ENCODE measurements at regions not wholly inside any gene's neighbourhood (a gene's known extent, or its start where the extent isn't known, plus 50 kb on each side); places are given as distances from the start of the nearest gene placed in this dataset.

DNA sequence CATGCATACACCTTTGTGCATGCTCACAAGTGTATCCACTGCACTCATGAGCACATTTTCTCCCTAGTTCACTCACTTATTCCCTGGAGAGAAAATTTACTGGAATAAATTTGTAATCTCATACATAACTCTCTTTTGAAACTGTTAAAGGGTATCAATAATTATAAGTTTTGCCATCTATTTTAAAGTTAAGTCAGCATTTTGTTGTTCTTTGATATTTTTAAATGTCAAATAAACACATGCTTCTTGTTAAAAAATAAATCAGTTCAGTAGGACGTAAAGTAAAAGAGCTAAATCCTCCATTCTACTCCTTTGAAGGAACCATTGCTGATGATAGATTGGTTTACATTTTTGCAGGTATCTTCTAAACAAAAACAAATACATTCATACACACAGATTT lies 522.1 kb downstream of the NR4A2 start:
- TF ChIP-seq, protein P1, sequence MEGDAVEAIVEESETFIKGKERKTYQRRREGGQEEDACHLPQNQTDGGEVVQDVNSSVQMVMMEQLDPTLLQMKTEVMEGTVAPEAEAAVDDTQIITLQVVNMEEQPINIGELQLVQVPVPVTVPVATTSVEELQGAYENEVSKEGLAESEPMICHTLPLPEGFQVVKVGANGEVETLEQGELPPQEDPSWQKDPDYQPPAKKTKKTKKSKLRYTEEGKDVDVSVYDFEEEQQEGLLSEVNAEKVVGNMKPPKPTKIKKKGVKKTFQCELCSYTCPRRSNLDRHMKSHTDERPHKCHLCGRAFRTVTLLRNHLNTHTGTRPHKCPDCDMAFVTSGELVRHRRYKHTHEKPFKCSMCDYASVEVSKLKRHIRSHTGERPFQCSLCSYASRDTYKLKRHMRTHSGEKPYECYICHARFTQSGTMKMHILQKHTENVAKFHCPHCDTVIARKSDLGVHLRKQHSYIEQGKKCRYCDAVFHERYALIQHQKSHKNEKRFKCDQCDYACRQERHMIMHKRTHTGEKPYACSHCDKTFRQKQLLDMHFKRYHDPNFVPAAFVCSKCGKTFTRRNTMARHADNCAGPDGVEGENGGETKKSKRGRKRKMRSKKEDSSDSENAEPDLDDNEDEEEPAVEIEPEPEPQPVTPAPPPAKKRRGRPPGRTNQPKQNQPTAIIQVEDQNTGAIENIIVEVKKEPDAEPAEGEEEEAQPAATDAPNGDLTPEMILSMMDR (conservative IDR thresholded peaks at IDR 0.05), result no peak
- TF ChIP-seq ZFX (IDR thresholded peaks at IDR 0.05), result no peak

Data from C4-2B (cell line).